ENCODE measurements at regions not wholly inside any gene's neighbourhood (a gene's known extent, or its start where the extent isn't known, plus 50 kb on each side); places are given as distances from the start of the nearest gene placed in this dataset.

- TF ChIP-seq CTCF (conservative IDR thresholded peaks at IDR 0.05; ENCODE audit: low read depth, low read length) (no peak), EZH2 (IDR thresholded peaks at IDR 0.05; ENCODE audit: low read length, unreplicated experiment) (no peak), EZH2phosphoT487 (IDR thresholded peaks at IDR 0.05; ENCODE audit: borderline replicate concordance, low read length) (no peak)
Observed at GRCh38 chr7:53611043-53611442, 575.6 kb downstream of the POM121L12 start.
